ENCODE measurements at regions not wholly inside any gene's neighbourhood (a gene's known extent, or its start where the extent isn't known, plus 50 kb on each side); places are given as distances from the start of the nearest gene placed in this dataset.
"Not testable (repeated sequence)": the region's sequence is repeated elsewhere in the genome, so short reads cannot be mapped to it uniquely, and the experiment has no call there.

GRCh38 chr15:81776976-81777375 is 268.8 kb downstream of the MEX3B start:
- no peaks in the 10 kb centered on the region for H3K4me1 ChIP-seq (ENCODE audit: control insufficient read depth, insufficient read depth, low read length)
- H3K4me3 ChIP-seq (ENCODE audit: low read depth, low read length), result no peak overlapping the region
- no peak overlapping the region for H3K27ac ChIP-seq (ENCODE audit: low read depth, low read length)
- H3K9ac ChIP-seq (ENCODE audit: low read length), result no peak overlapping the region
- 0 out of 2 replicates have a peak, but pooled peaks cover 4% of the 10 kb centered on the region for H3K36me3 ChIP-seq (ENCODE audit: control insufficient read depth, insufficient read depth, low read length)
- H3K9me3 ChIP-seq (ENCODE audit: control insufficient read depth, insufficient read depth, low read depth, low read length), result no peaks in the 10 kb centered on the region
- H3K27me3 ChIP-seq (ENCODE audit: control insufficient read depth, insufficient read depth, low read length), result no peaks in the 10 kb centered on the region

GRCh38 chr15:81775779-81776178 is 270.0 kb downstream of the MEX3B start:
- H3K27ac ChIP-seq (ENCODE audit: low read depth, low read length); H3K36me3 ChIP-seq (ENCODE audit: control insufficient read depth, insufficient read depth, low read length); H3K4me3 ChIP-seq (ENCODE audit: low read depth, low read length); H3K9ac ChIP-seq (ENCODE audit: low read length); H3K4me1 ChIP-seq (ENCODE audit: control insufficient read depth, insufficient read depth, low read length); H3K9me3 ChIP-seq (ENCODE audit: control insufficient read depth, insufficient read depth, low read depth, low read length); H3K27me3 ChIP-seq (ENCODE audit: control insufficient read depth, insufficient read depth, low read length): not testable (repeated sequence)

DNA sequence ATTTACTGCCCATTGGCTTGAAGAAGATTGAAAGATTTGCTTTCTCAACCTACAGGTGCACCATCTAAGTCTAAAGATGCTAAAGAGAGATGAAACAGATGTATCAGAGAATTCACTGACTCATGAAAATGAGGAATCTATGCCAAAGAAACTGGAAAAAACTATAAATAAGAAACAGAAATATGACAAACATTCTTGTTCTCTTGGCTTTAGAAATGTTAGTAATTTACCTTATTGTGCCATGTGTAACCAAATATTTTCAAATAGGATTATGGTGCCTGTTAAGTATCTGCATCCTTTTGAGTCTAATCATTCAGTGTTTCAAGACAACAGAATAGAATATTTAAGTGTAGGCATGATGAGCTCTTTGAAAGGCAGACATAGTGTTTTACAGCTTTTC is 271.5 kb downstream of the MEX3B start:
- Histone ChIP-seq H3K9ac (ENCODE audit: low read length) (no peak overlapping the region), H3K4me3 (ENCODE audit: low read depth, low read length) (no peak overlapping the region), H3K27ac (ENCODE audit: low read depth, low read length) (no peak overlapping the region), H3K27me3 (ENCODE audit: control insufficient read depth, insufficient read depth, low read length) (no peaks in the 10 kb centered on the region), H3K4me1 (ENCODE audit: control insufficient read depth, insufficient read depth, low read length) (no peaks in the 10 kb centered on the region), H3K36me3 (ENCODE audit: control insufficient read depth, insufficient read depth, low read length) (0 out of 2 replicates have a peak, but pooled peaks cover 4% of the 10 kb centered on the region), H3K9me3 (ENCODE audit: control insufficient read depth, insufficient read depth, low read depth, low read length) (no peaks in the 10 kb centered on the region)

- H3K27me3 ChIP-seq (ENCODE audit: control insufficient read depth, insufficient read depth, low read length), result no peaks in the 10 kb centered on the region
- no peak overlapping the region for H3K27ac ChIP-seq (ENCODE audit: low read depth, low read length)
- no peaks in the 10 kb centered on the region for H3K4me1 ChIP-seq (ENCODE audit: control insufficient read depth, insufficient read depth, low read length)
- H3K9ac ChIP-seq (ENCODE audit: low read length), result no peak overlapping the region
- no peaks in the 10 kb centered on the region for H3K36me3 ChIP-seq (ENCODE audit: control insufficient read depth, insufficient read depth, low read length)
- no peak overlapping the region for H3K4me3 ChIP-seq (ENCODE audit: low read depth, low read length)
- H3K9me3 ChIP-seq (ENCODE audit: control insufficient read depth, insufficient read depth, low read depth, low read length), result no peaks in the 10 kb centered on the region
Observed at GRCh38 chr15:81768773-81769172, 277.0 kb downstream of the MEX3B start.

DNA sequence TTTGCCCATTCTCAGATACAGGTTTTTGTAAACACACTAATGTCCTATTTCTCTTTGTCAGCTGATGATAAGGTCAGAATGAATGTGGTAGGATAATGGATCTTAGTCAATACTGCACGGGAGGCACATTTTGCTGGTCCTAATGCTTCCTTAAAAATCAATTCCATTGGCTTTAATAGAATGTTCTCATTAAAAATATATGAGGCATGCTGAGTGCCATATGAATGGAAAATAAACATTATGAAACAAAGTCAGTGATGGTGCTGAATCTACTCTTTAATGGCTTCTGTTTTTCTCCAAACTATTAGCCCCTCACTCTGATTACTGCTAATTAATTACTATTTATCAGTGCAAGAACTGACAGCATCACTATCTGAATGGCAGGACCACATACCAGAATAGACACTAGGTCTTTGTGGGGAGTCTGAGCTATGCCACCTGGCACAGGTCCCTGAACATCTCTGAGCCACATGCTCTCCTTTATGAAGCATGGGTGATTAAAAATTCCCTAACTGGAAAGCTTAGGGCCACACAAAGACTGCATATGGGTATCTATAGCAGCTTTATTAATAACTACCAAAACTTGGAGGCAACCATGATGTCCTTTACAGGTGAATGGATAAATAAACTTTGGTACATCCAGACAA is 278.9 kb downstream of the MEX3B start:
- no peak overlapping the region for H3K27ac ChIP-seq (ENCODE audit: low read depth, low read length)
- no peak overlapping the region for H3K9ac ChIP-seq (ENCODE audit: low read length)
- H3K27me3 ChIP-seq (ENCODE audit: control insufficient read depth, insufficient read depth, low read length), result no peaks in the 10 kb centered on the region
- H3K36me3 ChIP-seq (ENCODE audit: control insufficient read depth, insufficient read depth, low read length), result no peaks in the 10 kb centered on the region
- H3K4me3 ChIP-seq (ENCODE audit: low read depth, low read length), result no peak overlapping the region
- no peaks in the 10 kb centered on the region for H3K4me1 ChIP-seq (ENCODE audit: control insufficient read depth, insufficient read depth, low read length)
- H3K9me3 ChIP-seq (ENCODE audit: control insufficient read depth, insufficient read depth, low read depth, low read length), result no peaks in the 10 kb centered on the region

DNA sequence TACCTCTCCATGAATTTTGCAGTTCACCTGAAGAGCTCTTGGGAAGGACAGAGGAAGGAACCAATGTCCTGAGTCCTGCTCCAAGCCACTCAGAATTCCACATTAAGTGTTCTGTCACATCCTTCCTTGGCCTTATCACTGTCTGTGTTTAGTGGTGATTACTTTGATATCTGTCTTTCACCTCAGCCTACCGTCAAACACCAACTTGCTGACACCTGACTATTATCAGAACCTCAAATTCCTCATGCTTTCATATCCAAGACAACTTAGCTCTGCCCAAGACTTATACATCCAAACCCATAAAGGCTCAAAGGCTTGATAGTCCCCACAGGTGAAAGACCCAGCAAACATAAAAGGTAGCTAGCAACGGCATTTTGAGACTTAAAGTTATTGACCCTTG is 280.0 kb downstream of the MEX3B start:
- H3K27me3 ChIP-seq (ENCODE audit: control insufficient read depth, insufficient read depth, low read length), result no peaks in the 10 kb centered on the region
- no peak overlapping the region for H3K4me3 ChIP-seq (ENCODE audit: low read depth, low read length)
- no peaks in the 10 kb centered on the region for H3K36me3 ChIP-seq (ENCODE audit: control insufficient read depth, insufficient read depth, low read length)

DNA sequence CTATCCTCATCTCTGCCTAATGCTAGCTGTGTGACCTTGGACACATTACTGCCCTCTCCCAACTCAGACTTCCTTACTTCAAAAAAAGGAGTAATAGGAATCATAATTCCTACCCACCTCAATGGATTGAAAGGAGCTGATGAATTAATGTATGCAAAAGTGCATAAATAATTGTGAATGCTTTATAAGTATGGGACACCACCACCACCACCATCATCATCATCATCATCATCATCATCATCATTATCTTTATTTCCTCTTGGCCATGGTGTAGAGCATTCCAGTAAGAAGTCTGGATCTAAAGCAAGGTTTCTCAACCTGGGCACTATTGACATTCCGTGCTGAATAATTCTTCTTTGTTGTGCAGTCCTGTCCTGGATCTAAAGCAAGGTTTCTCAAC is 282.5 kb downstream of the MEX3B start:
- Histone ChIP-seq H3K36me3 (ENCODE audit: control insufficient read depth, insufficient read depth, low read length) (no peaks in the 10 kb centered on the region), H3K27me3 (ENCODE audit: control insufficient read depth, insufficient read depth, low read length) (no peaks in the 10 kb centered on the region), H3K9me3 (ENCODE audit: control insufficient read depth, insufficient read depth, low read depth, low read length) (peaks cover 6% of the 10 kb centered on the region; the same call in 1 of the 2 replicates), H3K9ac (ENCODE audit: low read length) (no peak overlapping the region), H3K4me3 (ENCODE audit: low read depth, low read length) (no peak overlapping the region), H3K27ac (ENCODE audit: low read depth, low read length) (no peak overlapping the region), H3K4me1 (ENCODE audit: control insufficient read depth, insufficient read depth, low read length) (peaks cover 14% of the 10 kb centered on the region)

More for the DNA sequence above, 280.0 kb downstream of the MEX3B start:
- no peaks in the 10 kb centered on the region for H3K9me3 ChIP-seq (ENCODE audit: control insufficient read depth, insufficient read depth, low read depth, low read length)
- no peak overlapping the region for H3K27ac ChIP-seq (ENCODE audit: low read depth, low read length)
- H3K4me1 ChIP-seq (ENCODE audit: control insufficient read depth, insufficient read depth, low read length), result no peaks in the 10 kb centered on the region
- no peak overlapping the region for H3K9ac ChIP-seq (ENCODE audit: low read length)

- H3K9me3 ChIP-seq (ENCODE audit: control insufficient read depth, insufficient read depth, low read depth, low read length), result peaks cover 6% of the 10 kb centered on the region; the same call in 1 of the 2 replicates
- H3K27ac ChIP-seq (ENCODE audit: low read depth, low read length), result no peak overlapping the region
- no peaks in the 10 kb centered on the region for H3K27me3 ChIP-seq (ENCODE audit: control insufficient read depth, insufficient read depth, low read length)
- H3K36me3 ChIP-seq (ENCODE audit: control insufficient read depth, insufficient read depth, low read length), result no peaks in the 10 kb centered on the region
- no peak overlapping the region for H3K4me3 ChIP-seq (ENCODE audit: low read depth, low read length)
- H3K9ac ChIP-seq (ENCODE audit: low read length), result no peak overlapping the region
- peaks cover 18% of the 10 kb centered on the region for H3K4me1 ChIP-seq (ENCODE audit: control insufficient read depth, insufficient read depth, low read length)
Observed at GRCh38 chr15:81760686-81761085, 285.1 kb downstream of the MEX3B start.

DNA sequence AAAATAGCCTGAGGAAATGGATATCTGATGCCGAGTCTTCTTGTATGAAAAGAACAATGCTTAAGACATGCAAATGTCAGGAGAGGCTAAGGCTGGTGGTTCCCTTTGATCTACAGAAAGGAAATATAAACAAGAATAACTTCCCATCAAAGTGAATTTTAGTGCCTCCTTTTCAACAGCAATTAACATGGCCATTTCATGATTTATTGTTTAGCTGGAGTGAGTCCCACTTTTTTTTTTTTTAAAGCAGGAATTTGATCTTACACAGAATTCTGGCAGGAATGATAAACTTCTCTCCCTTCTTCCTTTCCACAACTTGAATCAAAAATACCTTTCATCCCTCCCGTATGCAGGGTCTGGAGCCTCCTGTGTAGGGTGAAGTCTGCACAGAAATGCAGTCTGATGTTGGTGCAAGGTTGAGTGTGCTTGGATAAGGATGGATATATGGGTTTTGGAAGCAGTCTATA is 287.0 kb downstream of the MEX3B start:
- Histone ChIP-seq H3K4me1 (ENCODE audit: control insufficient read depth, insufficient read depth, low read length) (peaks cover 31% of the 10 kb centered on the region), H3K27ac (ENCODE audit: low read depth, low read length) (peak overlapping the region; percentile 29; the same call in 1 of the 2 replicates), H3K36me3 (ENCODE audit: control insufficient read depth, insufficient read depth, low read length) (no peaks in the 10 kb centered on the region), H3K9ac (ENCODE audit: low read length) (peak overlapping the region; percentile 13), H3K27me3 (ENCODE audit: control insufficient read depth, insufficient read depth, low read length) (no peaks in the 10 kb centered on the region), H3K9me3 (ENCODE audit: control insufficient read depth, insufficient read depth, low read depth, low read length) (peaks cover 6% of the 10 kb centered on the region; the same call in 1 of the 2 replicates), H3K4me3 (ENCODE audit: low read depth, low read length) (peak overlapping the region; percentile 34; the same call in 1 of the 2 replicates)

DNA sequence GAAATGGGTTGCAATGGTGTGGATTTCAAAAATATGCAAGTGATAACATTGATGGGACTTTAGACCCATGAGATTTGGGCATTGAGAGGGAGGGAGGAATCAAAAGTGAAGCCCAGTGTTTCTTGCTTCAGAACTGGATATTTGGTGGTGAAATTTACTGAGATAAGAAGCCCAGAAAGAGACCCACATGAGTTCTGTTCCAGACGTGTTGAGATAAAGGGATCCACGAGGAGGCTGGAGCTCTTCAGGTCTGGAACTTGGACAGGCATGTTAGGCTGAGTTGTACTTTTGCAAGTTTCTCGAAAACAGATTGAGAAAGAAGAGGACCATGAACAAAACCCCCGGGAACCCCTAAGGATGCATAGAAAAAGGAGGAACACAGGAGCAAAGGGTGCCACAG is 290.2 kb downstream of the MEX3B start:
- H3K9me3 ChIP-seq (ENCODE audit: control insufficient read depth, insufficient read depth, low read depth, low read length), result peaks cover 6% of the 10 kb centered on the region; the same call in 1 of the 2 replicates
- no peak overlapping the region for H3K27ac ChIP-seq (ENCODE audit: low read depth, low read length)
- no peak overlapping the region for H3K4me3 ChIP-seq (ENCODE audit: low read depth, low read length)
- H3K9ac ChIP-seq (ENCODE audit: low read length), result no peak overlapping the region
- H3K27me3 ChIP-seq (ENCODE audit: control insufficient read depth, insufficient read depth, low read length), result no peaks in the 10 kb centered on the region
- H3K36me3 ChIP-seq (ENCODE audit: control insufficient read depth, insufficient read depth, low read length), result no peaks in the 10 kb centered on the region
- peaks cover 59% of the 10 kb centered on the region for H3K4me1 ChIP-seq (ENCODE audit: control insufficient read depth, insufficient read depth, low read length)

DNA sequence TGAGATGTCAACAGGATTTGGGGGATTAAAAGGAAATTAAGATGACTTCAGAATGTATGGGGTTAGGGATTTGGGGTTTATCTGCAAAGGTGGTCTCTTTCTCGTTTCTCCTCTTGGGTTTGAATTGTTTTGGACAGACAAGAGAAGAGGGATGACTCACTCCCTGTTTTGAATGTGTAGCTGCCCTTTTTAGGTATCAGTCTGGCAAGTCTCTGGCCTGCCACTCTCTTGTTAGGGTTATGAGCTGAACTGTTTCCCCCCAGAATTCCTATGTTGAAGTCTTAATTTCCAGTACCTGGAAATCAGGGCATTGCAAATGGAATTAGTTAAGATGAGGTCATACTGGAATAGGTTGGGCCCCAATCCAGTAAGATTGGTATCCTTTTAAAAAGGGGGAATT is 291.7 kb downstream of the MEX3B start:
- H3K9me3 ChIP-seq (ENCODE audit: control insufficient read depth, insufficient read depth, low read depth, low read length), result no peaks in the 10 kb centered on the region
- H3K4me1 ChIP-seq (ENCODE audit: control insufficient read depth, insufficient read depth, low read length), result peaks cover 62% of the 10 kb centered on the region
- H3K36me3 ChIP-seq (ENCODE audit: control insufficient read depth, insufficient read depth, low read length), result no peaks in the 10 kb centered on the region
- no peaks in the 10 kb centered on the region for H3K27me3 ChIP-seq (ENCODE audit: control insufficient read depth, insufficient read depth, low read length)
- H3K9ac ChIP-seq (ENCODE audit: low read length), result no peak overlapping the region
- H3K27ac ChIP-seq (ENCODE audit: low read depth, low read length), result no peak overlapping the region
- H3K4me3 ChIP-seq (ENCODE audit: low read depth, low read length), result no peak overlapping the region

All from HUES6 (cell line).